ENCODE measurements at regions not wholly inside any gene's neighbourhood (a gene's known extent, or its start where the extent isn't known, plus 50 kb on each side); places are given as distances from the start of the nearest gene placed in this dataset.
"Not testable (repeated sequence)": the region's sequence is repeated elsewhere in the genome, so short reads cannot be mapped to it uniquely, and the experiment has no call there.

DNA sequence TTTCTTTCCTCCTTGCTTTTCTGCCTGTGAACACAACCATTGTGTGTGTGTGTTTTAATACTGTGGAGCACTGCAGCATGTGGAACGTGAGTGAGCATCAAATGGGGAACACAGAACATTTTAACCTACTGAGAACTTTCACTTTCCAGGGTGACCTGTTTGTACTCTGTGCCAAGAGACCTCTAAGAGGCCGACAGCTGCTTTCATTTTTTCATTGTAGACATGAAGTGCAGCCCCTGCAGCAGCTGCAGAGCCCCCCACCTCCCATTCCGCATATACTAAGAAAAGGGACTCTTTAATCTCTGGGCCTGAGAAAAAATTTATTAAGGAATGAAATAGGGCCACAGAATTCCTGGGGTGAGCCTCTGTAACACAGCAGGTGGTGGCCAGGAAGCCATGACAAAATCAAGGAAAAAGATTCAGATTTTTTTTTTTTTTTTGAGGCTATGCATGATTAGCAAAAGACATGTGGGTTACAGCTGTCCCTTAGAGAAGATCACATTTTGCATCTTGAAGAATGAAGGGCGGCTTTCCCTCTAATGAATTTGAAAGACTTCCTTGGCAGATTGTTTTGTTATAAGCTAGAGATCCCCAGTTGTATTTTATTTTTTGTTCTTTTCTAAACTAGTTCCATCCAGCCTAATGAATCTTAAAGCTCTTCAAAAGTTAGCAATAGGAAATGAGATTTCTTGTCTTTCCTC is 503.4 kb downstream of the CD109 start:
- DNase-seq (ENCODE audit: low read depth) = no peak

DNA sequence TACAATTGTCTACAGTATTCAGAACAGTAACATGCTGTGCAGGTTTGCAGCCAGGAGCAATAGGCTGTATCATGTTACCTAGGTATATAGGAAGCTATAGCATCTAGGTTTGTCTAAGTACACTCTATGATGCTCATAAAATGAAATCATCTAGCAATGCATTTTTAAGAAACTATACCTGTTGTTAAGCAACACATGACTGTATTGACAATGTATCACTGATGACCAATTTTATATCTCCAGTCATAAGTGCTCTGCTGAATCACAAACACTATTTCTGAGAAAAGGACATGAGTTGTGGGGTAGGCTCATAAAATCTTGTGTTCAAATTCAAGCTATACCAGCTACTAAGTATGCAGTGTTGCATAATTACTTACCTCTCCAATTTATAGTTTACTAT is 501.3 kb downstream of the CD109 start:
- DNase-seq (ENCODE audit: low read depth) = no peak

DNA sequence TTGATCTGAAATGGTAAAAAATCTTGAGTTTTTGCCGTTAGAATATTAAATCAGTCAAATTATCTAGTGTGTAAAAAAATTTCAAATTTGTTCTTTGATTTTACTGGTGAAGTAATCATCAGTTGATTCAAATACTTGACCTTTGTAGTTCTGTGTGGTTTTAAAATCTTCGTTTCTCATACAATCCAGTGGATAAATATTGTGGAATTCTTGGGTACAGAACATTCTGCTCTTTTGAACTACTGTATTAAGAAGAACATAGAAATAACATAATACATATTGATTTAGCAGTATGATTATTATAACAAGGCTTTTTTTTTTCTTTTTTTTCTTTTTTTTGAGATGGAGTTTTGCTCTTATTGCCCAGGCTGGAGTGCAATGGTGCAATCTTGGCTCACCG is 491.8 kb downstream of the CD109 start:
- DNase-seq (ENCODE audit: low read depth) = no peak

DNA sequence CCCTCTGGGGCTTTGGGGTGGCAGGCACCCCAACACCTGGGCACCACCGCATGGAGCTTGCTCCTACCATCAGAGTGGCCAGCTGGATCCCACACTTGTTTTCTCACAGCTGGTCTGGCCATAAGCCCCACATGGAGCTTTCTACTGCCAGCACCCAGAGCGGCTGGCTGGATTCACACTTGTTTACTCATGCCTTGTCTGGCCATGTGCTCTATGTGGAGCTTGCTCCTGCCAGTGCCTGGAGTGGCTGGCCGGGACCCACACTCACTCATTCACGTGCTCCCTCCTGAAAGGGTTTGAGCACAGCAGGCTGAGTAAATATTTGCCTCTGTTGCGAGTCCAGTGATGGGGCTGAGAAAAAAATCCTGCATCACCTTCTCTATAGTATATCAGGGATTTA is 487.0 kb downstream of the CD109 start:
- DNase-seq (ENCODE audit: low read depth) = no peak

DNA sequence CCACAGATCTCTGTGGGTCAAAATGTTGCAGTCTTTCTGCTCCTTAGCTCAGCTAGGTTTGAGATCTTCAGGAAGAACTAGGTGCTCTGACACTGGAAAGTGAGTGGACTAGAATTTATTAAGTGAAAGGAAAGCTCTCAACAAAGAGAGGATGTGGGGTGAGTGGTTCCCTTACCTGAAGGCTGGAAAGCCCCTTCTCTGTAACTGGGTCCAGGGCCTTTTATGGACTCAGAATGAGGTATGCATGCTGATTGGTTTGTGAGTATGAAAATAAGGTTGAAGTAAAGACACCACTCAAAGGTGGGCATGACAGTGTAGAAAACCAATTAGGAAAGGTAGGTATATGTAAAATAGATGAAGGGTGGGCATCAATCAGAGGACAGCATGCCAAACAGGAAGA is 485.5 kb downstream of the CD109 start:
- no peak for DNase-seq (ENCODE audit: low read depth)

DNA sequence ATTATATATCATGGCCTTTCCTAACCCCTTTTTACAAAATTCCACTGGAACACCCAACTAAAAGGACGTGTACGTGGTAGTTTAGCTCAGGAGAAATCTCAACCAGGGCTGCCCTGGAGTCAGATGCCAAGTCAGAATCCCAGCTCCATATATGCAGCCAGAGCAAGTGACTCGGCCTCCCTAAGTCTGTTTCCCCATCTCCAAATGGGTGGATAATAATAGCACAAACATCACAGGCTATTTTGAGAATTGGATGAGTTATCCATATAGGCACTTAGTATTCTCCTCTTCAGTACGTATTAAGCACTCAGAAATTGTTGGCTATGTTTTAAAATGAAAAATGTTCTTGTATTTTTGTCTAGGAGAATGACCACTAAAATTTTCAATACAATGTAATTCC is 481.5 kb downstream of the CD109 start:
- no peak for DNase-seq (ENCODE audit: low read depth)

GRCh38 chr6:74170550-74170949 is 474.5 kb downstream of the CD109 start:
- not testable (repeated sequence) for DNase-seq (ENCODE audit: low read depth)

- no peak for DNase-seq (ENCODE audit: low read depth)
Observed at GRCh38 chr6:74170118-74170517, 474.1 kb downstream of the CD109 start.

GRCh38 chr6:74167976-74168375 is 472.0 kb downstream of the CD109 start:
- DNase-seq (ENCODE audit: low read depth) = no peak

- DNase-seq (ENCODE audit: low read depth) = no peak
Observed at GRCh38 chr6:74167511-74167910, 471.5 kb downstream of the CD109 start.

GRCh38 chr6:74166849-74167248 is 470.8 kb downstream of the CD109 start:
- DNase-seq (ENCODE audit: low read depth) = no peak

DNA sequence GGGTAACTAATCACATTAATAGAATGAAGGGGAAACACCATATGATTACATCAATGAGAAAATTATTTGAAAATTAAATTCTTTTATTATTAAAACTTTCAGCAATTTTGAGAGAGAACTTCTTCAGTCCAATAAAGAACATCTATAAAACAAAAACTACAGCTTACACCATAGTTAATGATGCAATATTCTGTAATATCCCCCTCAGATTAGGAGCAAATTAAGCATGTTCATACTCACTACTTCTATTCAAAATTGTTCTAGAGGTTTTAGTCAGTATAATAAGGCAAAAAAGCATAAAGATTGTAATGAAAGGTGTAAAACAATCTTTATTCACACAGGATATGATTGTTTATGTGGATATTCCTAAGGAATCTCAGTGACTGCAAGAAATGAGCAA is 465.4 kb downstream of the CD109 start:
- DNase-seq (ENCODE audit: low read depth) = no peak

DNA sequence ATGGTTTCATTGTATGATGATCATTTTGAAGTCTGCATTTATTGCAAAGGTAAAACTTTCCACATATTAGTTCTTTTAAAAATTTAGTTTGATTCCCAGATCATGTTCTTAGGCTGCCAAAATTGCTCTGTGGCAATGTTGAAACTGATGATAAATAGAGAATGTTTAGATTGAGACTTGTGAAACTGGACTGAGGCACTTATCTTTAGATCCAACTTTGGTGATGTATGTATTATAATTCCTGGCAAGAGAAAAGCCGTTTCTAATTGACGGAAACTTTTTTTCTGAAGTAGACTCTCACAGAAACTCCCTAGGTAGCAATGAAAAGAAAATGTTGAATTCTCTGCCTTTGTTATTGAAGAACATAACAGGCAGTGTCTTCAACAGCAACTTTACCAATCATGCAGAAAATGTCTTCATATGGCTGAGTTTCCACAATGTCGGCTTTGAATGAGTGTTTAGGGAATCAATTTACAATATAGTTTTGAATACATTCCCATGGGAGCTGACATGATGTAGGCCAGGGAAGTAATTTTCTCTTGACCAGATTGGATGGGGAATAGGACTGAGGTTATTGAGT is 456.2 kb downstream of the CD109 start:
- DNase-seq (ENCODE audit: low read depth) = no peak

GRCh38 chr6:74145931-74146330 is 449.9 kb downstream of the CD109 start:
- DNase-seq (ENCODE audit: low read depth) = no peak

DNA sequence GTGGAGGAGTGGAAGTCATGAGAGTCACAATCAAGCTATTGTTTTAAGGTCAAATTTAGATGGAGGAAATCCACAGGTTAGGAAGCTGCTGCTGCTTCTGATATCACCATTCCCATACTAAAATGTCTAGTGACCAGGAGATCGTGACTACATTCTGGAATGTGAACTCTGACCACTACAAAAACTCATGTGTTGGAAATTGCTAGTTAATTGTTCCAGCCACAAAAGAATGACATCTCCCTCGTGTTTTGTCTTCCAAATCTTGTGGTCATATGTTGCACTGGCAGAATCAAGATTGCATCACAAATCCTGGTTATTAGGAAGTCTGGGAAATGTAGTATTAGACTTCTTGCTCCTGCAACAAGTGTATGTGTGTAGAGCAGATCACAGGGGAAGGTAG is 441.9 kb downstream of the CD109 start:
- DNase-seq (ENCODE audit: low read depth) = peak; percentile 13

- DNase-seq (ENCODE audit: low read depth) = no peak
Observed at GRCh38 chr6:74134327-74134726, 438.3 kb downstream of the CD109 start.

- DNase-seq (ENCODE audit: low read depth) = no peak
Observed at GRCh38 chr6:74133073-74133472, 437.1 kb downstream of the CD109 start.

GRCh38 chr6:74130641-74131040 is 434.6 kb downstream of the CD109 start:
- no peak for DNase-seq (ENCODE audit: low read depth)

- DNase-seq (ENCODE audit: low read depth) = no peak
Observed at GRCh38 chr6:74128536-74128935, 432.5 kb downstream of the CD109 start.

DNA sequence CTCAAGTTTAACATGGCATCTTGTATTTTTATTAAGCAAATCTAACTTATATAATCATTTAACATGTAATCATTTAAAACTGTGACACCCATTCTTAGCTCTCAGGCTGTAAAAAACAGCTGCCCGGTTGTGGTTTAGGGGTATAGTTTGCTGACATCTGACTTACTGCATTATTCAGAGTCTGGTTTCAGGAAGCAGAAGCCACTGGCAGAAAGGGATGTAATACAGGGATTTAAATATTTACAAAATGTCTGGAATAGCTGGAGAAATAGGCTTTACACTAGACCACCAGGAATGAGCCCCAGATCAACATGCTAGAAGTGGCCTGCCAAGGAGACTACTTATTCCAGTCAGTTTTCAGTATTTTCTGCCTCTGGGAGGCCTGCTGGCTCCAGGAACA is 421.1 kb downstream of the CD109 start:
- no peak for DNase-seq (ENCODE audit: low read depth)

- peak; percentile 2 for DNase-seq (ENCODE audit: low read depth)
Observed at GRCh38 chr6:74115674-74116073, 419.7 kb downstream of the CD109 start.

DNA sequence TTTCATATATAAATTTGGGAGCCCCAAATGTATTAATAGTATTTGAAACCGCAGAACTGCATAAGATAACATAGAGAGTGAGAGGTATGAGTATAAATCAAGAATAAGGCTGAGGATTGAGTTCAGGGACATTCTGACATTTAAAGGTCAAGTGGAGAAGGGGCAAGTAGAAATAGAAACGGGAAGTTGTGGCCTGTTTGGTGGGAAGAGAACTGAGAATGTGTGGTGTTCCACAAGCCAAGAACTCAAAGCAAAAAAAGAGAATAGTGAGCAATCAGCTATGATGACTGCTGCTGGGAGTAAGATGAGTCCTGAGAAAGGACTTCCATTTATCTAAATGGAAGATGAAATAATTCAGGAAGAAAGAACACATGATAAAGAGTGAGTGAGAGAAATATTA is 418.4 kb downstream of the CD109 start:
- no peak for DNase-seq (ENCODE audit: low read depth)

- DNase-seq (ENCODE audit: low read depth) = no peak
Observed at GRCh38 chr6:74113901-74114300, 417.9 kb downstream of the CD109 start.

DNA sequence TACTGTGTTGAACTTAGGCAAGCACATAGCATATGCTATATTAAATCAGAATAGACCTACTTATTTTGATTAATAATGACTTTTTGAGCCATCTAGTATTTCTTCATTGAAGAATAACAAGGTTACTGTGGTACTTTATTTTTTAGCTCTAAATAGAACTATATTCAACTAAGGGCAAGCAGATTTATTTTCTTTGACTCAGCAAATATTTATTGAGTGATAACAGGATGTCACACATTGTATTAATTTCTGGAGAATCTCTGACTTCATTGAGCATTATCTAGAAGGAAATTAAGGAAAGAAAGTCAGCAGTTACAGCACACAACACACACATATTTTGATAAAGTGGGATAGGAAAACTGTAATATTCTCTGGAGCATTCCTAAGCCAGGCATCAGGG is 407.4 kb downstream of the CD109 start:
- no peak for DNase-seq (ENCODE audit: low read depth)
